ENCODE measurements at regions not wholly inside any gene's neighbourhood (a gene's known extent, or its start where the extent isn't known, plus 50 kb on each side); places are given as distances from the start of the nearest gene placed in this dataset.
A peak's percentile ranks its signal among the peaks of the same experiment; 100 is the strongest.

DNA sequence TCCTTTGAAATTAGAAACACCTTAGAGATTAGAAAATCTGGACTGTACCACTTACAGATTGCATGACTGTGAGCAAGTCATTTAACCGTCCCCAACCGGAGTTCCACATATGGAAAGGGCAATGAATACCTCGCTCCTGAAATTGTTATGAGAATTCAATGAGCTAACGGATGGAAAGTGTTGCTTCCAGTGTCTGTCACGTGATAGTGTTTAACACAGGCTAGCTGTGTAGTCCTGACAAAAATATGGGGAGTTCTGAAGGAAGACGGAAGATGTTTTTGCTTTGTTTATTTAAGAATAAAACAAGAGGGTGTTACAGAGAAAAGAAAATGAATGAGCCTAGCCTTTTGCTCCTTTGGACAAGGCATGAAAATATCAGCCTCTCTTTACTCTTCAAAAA, 150.7 kb upstream of the SEMA6D start:
- no peak overlapping the region for H3K4me3 ChIP-seq (ENCODE audit: low read depth, low read length)
- DNase-seq (ENCODE audit: low read depth) = no peak

- no peak overlapping the region for H3K4me3 ChIP-seq (ENCODE audit: low read depth, low read length)
Observed at GRCh38 chr15:47568030-47568429, 149.3 kb upstream of the SEMA6D start.

DNA sequence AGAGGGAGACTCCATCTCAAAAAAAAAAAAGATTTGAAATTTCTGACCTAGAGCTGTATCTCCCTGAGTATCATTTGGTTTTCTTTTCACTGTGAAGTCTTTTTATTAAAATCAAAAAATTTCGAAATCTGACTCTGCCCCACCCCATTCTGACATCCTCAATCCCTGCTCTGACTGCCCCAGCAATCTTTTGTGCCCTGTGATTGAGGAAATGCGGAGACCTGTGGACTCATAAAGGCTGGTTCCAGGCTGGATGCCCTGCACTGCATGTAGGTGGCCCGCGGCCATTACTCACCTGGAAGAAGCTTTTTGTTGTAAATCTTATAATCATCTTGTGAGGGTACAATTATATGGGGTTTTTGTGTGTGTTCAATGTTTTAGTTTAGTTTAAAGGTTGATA, 147.3 kb upstream of the SEMA6D start:
- H3K4me3 ChIP-seq (ENCODE audit: low read depth, low read length) = no peak overlapping the region
- no peak for DNase-seq (ENCODE audit: low read depth)

More at GRCh38 chr15:47568030-47568429, 149.3 kb upstream of the SEMA6D start:
- no peak for DNase-seq (ENCODE audit: low read depth)

- no peak for DNase-seq (ENCODE audit: low read depth)
Observed at GRCh38 chr15:47570451-47570850, 146.9 kb upstream of the SEMA6D start.

DNA sequence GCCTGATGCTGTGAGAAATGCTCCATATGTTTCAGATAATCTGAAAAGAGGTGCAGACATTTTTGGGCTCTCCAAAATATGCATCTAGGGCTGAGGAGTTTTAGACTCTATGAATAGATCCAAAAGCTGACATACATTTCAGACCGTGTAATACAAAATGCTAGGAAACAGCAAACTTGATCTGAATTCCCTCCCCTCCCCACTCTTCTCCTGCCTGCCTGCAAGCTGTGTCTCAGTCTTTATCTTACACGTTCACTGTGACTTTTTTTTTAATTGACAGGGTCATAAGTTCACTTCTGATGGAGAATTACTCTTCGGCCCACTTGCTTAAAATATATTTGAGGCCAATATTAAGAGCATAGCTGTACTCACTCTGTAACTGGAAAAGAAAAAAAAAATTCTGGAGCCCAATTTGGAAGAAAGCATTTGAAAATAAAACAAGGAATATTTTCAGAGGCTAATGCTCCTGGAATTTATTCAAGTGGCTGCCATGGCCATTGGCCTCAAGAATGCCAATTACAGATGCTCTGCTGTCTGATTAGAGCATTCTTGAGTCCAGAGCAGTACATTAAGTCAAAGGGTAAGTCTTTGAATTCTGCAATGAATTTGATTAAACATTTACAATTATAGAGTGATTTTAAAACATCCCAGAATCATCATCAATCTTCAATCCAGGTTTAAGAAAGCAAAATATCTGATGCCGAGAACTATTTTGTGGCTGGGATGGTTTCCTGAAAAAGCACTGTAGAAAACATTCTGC, 146.2 kb upstream of the SEMA6D start:
- DNase-seq (ENCODE audit: low read depth) = no peak
- H3K4me3 ChIP-seq (ENCODE audit: low read depth, low read length) = no peak overlapping the region

More at GRCh38 chr15:47570451-47570850, 146.9 kb upstream of the SEMA6D start:
- H3K4me3 ChIP-seq (ENCODE audit: low read depth, low read length) = no peak overlapping the region

DNA sequence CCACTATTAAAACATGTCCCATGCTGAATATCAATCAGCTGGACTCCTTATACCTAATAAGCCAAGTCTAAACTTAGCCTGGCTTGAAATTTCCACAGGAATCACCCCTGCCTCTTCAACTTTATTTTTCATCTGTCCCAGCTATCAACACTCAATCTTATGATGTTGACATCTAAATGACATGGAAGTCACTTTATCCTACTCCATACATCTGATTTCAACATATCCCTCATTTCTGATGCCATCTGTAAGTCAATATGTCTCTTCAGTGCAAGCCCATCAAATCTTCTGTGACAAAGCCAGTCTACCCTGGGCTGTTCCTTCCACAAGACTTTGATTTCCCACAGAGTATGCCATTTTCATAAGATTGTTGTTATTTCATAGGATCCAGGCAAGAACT, 143.6 kb upstream of the SEMA6D start:
- DNase-seq (ENCODE audit: low read depth) = no peak
- H3K4me3 ChIP-seq (ENCODE audit: low read depth, low read length) = no peak overlapping the region

DNA sequence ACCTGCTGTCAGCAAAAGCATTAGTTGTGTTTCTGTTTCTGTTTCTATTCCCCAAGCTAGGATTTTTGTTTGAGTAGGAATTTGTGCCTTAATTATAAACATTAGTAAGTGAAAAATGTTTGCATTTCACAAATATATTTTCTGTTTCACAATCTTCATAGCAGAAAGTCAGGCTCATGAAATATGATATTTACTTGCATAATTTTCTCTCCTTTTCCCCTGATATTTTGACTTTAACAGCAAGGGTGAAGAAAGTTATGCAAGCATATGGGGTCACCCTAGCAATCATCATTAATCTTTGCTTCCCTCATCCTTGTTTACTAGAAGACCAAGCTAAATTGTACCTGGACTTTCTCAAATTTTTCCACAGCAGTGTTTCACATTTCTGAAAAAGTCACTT, 140.3 kb upstream of the SEMA6D start:
- no peak overlapping the region for H3K4me3 ChIP-seq (ENCODE audit: low read depth, low read length)
- DNase-seq (ENCODE audit: low read depth) = no peak

DNA sequence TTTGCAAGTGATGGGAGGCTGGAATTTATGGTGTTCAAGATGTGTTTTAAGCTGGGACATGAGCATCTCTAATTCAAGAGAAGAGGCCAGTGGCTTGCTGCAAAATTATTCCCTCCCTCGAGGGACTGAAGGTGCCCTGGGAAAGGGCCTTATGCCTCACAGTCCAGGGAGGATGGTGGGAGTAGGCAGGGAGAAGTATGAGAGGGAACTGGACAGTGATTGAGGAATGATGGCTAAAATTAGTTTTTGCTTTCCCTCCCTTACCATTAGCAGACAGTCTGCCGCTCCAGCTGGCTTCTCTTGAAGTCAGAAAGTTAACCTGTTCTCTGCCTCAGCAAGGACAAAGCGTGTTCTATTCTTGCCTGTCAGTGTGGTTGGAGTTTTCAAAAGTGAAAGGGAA, 139.8 kb upstream of the SEMA6D start:
- DNase-seq (ENCODE audit: low read depth) = no peak
- H3K4me3 ChIP-seq (ENCODE audit: low read depth, low read length) = no peak overlapping the region

- DNase-seq (ENCODE audit: low read depth) = no peak
Observed at GRCh38 chr15:47582233-47582632, 135.1 kb upstream of the SEMA6D start.

DNA sequence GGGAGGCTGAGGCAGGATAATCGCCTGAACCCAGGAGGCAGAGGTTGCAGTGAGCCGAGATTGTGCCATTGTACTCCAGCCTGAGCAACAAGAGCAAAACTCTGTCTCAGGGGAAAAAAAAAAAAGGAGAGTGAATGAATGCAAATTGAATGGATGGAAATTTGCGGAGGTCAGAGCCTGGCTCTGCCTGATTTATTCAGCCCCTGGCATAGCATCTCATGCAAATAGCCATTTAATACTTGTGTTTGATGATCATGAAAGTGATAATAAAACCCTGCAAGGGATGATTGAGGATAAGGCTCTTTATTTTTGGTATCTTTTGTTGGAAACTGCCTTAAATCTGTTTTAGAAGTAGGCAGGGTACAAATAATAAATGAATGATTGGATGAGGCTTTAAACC, 133.0 kb upstream of the SEMA6D start:
- no peak for DNase-seq (ENCODE audit: low read depth)
- no peak overlapping the region for H3K4me3 ChIP-seq (ENCODE audit: low read depth, low read length)

More at GRCh38 chr15:47582233-47582632, 135.1 kb upstream of the SEMA6D start:
- no peak overlapping the region for H3K4me3 ChIP-seq (ENCODE audit: low read depth, low read length)

- DNase-seq (ENCODE audit: low read depth) = no peak
- H3K4me3 ChIP-seq (ENCODE audit: low read depth, low read length) = no peak overlapping the region
Observed at GRCh38 chr15:47586653-47587224, 130.6 kb upstream of the SEMA6D start.

- peak; percentile 21 for DNase-seq (ENCODE audit: low read depth)
- no peak overlapping the region for H3K4me3 ChIP-seq (ENCODE audit: low read depth, low read length)
Observed at GRCh38 chr15:47587940-47588802, 129.1 kb upstream of the SEMA6D start.

GRCh38 chr15:47588958-47589357, 128.3 kb upstream of the SEMA6D start:
- no peak overlapping the region for H3K4me3 ChIP-seq (ENCODE audit: low read depth, low read length)
- no peak for DNase-seq (ENCODE audit: low read depth)

DNA sequence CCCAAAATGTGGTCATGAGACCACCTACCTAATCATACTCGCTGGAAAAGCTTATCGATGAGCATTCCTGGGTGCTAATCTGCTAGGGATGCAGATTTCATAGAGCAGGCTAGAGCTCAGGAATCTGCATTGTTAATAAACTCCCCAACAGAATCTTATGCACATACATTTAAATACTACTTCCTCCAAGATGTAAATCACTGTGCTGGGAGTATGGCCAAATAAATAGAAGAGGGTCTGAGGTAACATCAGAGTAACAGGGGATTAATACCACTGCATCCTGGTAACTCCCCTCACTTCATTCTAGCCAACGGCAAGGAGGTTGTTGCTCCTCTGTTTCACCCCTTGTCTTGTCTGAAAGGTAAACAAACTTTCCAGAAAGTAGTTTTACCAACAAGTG, 118.3 kb upstream of the SEMA6D start:
- no peak for DNase-seq (ENCODE audit: low read depth)

GRCh38 chr15:47599806-47600205, 117.5 kb upstream of the SEMA6D start:
- no peak for DNase-seq (ENCODE audit: low read depth)
- H3K4me3 ChIP-seq (ENCODE audit: low read depth, low read length) = no peak overlapping the region

More for the DNA sequence above, 118.3 kb upstream of the SEMA6D start:
- no peak overlapping the region for H3K4me3 ChIP-seq (ENCODE audit: low read depth, low read length)

- no peak overlapping the region for H3K4me3 ChIP-seq (ENCODE audit: low read depth, low read length)
- DNase-seq (ENCODE audit: low read depth) = no peak
Observed at GRCh38 chr15:47602121-47602520, 115.2 kb upstream of the SEMA6D start.

DNA sequence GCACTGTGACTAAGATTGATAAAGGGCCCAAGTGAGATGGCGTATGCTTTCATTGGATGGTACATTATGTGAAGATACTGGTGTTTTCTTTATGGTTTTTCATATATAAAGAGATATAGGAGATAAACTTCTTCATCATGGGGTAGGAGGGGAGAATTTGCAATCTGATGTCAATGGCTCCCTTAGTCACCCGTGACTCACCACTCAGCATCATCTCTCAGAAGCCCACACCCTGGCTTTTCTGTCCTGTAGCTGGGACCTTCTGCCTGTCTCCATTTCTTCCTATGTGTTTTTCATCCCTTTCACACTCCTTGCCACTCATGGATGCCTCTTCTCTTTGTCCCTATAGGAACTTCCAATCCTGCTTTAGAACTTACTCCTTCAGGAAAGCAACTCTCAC, 114.3 kb upstream of the SEMA6D start:
- DNase-seq (ENCODE audit: low read depth) = no peak
- H3K4me3 ChIP-seq (ENCODE audit: low read depth, low read length) = no peak overlapping the region

GRCh38 chr15:47607695-47608094, 109.6 kb upstream of the SEMA6D start:
- H3K4me3 ChIP-seq (ENCODE audit: low read depth, low read length) = no peak overlapping the region
- DNase-seq (ENCODE audit: low read depth) = no peak

- H3K4me3 ChIP-seq (ENCODE audit: low read depth, low read length) = no peak overlapping the region
- no peak for DNase-seq (ENCODE audit: low read depth)
Observed at GRCh38 chr15:47609693-47610092, 107.6 kb upstream of the SEMA6D start.

GRCh38 chr15:47610736-47611135, 106.6 kb upstream of the SEMA6D start:
- DNase-seq (ENCODE audit: low read depth) = no peak
- no peak overlapping the region for H3K4me3 ChIP-seq (ENCODE audit: low read depth, low read length)

Measured in skeletal muscle cell (primary cell).